Stimulated activated CD8-positive, alpha-beta memory T cell treated with anti-CD3 and anti-CD28 coated beads, Interleukin-4, amount 100 ng/mL, for 48 hours (primary cell): ENCODE measurements at regions not wholly inside any gene's neighbourhood (a gene's known extent, or its start where the extent isn't known, plus 50 kb on each side); places are given as distances from the start of the nearest gene placed in this dataset.
"Not testable (repeated sequence)": the region's sequence is repeated elsewhere in the genome, so short reads cannot be mapped to it uniquely, and the experiment has no call there.

ENCODE experiments used
- DNase-seq: peaks from one replicate; pipeline ENCODE4 v3.0.0-alpha.2; 2020

- no peak for DNase-seq
Measured at GRCh38 chr11:121358760-121359159, 66.2 kb downstream of the SC5D start.

GRCh38 chr11:121359591-121359990 is 67.0 kb downstream of the SC5D start:
- no peak for DNase-seq

GRCh38 chr11:121362955-121363354 is 70.4 kb downstream of the SC5D start:
- DNase-seq, result not testable (repeated sequence)

- no peak for DNase-seq
Measured at GRCh38 chr11:121365304-121365703, 72.7 kb downstream of the SC5D start.

- DNase-seq, result no peak
Measured at GRCh38 chr11:121366038-121366437, 73.5 kb downstream of the SC5D start.

- peak; percentile 37 for DNase-seq
Measured at GRCh38 chr11:121367001-121367843, 74.7 kb downstream of the SC5D start.

- no peak for DNase-seq
Measured at GRCh38 chr11:121367844-121368225, 75.3 kb downstream of the SC5D start.

GRCh38 chr11:121368364-121369240 is 76.0 kb downstream of the SC5D start:
- no peak for DNase-seq

- no peak for DNase-seq
Measured at GRCh38 chr11:121369366-121369765, 76.8 kb downstream of the SC5D start.

- no peak for DNase-seq
Measured at GRCh38 chr11:121372028-121372427, 79.5 kb downstream of the SC5D start.

- no peak for DNase-seq
Measured at GRCh38 chr11:121372671-121373429, 79.3 kb upstream of the SORL1 start.

GRCh38 chr11:121374286-121374985 is 77.7 kb upstream of the SORL1 start:
- DNase-seq, result no peak

- DNase-seq, result no peak
Measured at GRCh38 chr11:121376130-121376529, 76.0 kb upstream of the SORL1 start.

- DNase-seq, result peak; percentile 41
Measured at GRCh38 chr11:121379145-121379810, 72.8 kb upstream of the SORL1 start.

GRCh38 chr11:121383716-121384115 is 68.4 kb upstream of the SORL1 start:
- DNase-seq, result no peak

- DNase-seq, result no peak
Measured at GRCh38 chr11:121385688-121386087, 66.4 kb upstream of the SORL1 start.
